HUES6 (cell line): ENCODE measurements at regions not wholly inside any gene's neighbourhood (a gene's known extent, or its start where the extent isn't known, plus 50 kb on each side); places are given as distances from the start of the nearest gene placed in this dataset.

Experiments used
- H3K27ac ChIP-seq: 2 replicates; pipeline ENCODE4 v1.7.0; 2013; ENCODE audit warnings: low read depth, mild to moderate bottlenecking, low read length, inconsistent platforms
- H3K27me3 ChIP-seq: 2 replicates; pipeline ENCODE4 v1.6.1; 2013; ENCODE audit warnings: low read length; ENCODE audit not compliant: control insufficient read depth, insufficient read depth
- H3K36me3 ChIP-seq: 2 replicates; pipeline ENCODE4 v1.6.1; 2013; ENCODE audit warnings: low read length; ENCODE audit not compliant: control insufficient read depth, insufficient read depth
- H3K4me1 ChIP-seq: 2 replicates; pipeline ENCODE4 v1.6.1; 2013; ENCODE audit warnings: low read length; ENCODE audit not compliant: control insufficient read depth, insufficient read depth
- H3K4me3 ChIP-seq: 2 replicates; pipeline ENCODE4 v1.5.1; 2013; ENCODE audit warnings: low read depth, low read length
- H3K9ac ChIP-seq: one replicate; pipeline ENCODE4 v1.6.1; 2013; ENCODE audit warnings: mild to moderate bottlenecking, low read length
- H3K9me3 ChIP-seq: 2 replicates; pipeline ENCODE4 v1.6.1; 2013; ENCODE audit warnings: low read depth, low read length; ENCODE audit not compliant: control insufficient read depth, insufficient read depth

GRCh38 chr13:104286566-104287290 is 1220.5 kb upstream of the SLC10A2 start:
- H3K4me3 ChIP-seq: no peak overlapping the region
- no peaks in the 10 kb centered on the region for H3K27me3 ChIP-seq
- no peaks in the 10 kb centered on the region for H3K9me3 ChIP-seq
- no peak overlapping the region for H3K27ac ChIP-seq
- H3K4me1 ChIP-seq: peaks cover 5% of the 10 kb centered on the region; the same call in 1 of the 2 replicates
- no peak overlapping the region for H3K9ac ChIP-seq
- no peaks in the 10 kb centered on the region for H3K36me3 ChIP-seq

GRCh38 chr13:104281910-104282309 is 1215.7 kb upstream of the SLC10A2 start:
- no peaks in the 10 kb centered on the region for H3K36me3 ChIP-seq
- no peaks in the 10 kb centered on the region for H3K9me3 ChIP-seq

GRCh38 chr13:104270731-104271130 is 1204.5 kb upstream of the SLC10A2 start:
- Histone ChIP-seq H3K36me3 (no peaks in the 10 kb centered on the region), H3K27me3 (no peaks in the 10 kb centered on the region), H3K27ac (no peak overlapping the region), H3K4me3 (no peak overlapping the region), H3K4me1 (no peaks in the 10 kb centered on the region), H3K9ac (no peak overlapping the region), H3K9me3 (no peaks in the 10 kb centered on the region)

More at GRCh38 chr13:104281910-104282309, 1215.7 kb upstream of the SLC10A2 start:
- H3K4me3 ChIP-seq: no peak overlapping the region
- H3K9ac ChIP-seq: no peak overlapping the region
- peaks cover 3% of the 10 kb centered on the region; the same call in 1 of the 2 replicates for H3K4me1 ChIP-seq
- H3K27ac ChIP-seq: no peak overlapping the region
- no peaks in the 10 kb centered on the region for H3K27me3 ChIP-seq

- no peaks in the 10 kb centered on the region for H3K36me3 ChIP-seq
- H3K9ac ChIP-seq: no peak overlapping the region
- H3K4me3 ChIP-seq: no peak overlapping the region
- H3K9me3 ChIP-seq: no peaks in the 10 kb centered on the region
- no peaks in the 10 kb centered on the region for H3K27me3 ChIP-seq
- H3K27ac ChIP-seq: no peak overlapping the region
- H3K4me1 ChIP-seq: no peaks in the 10 kb centered on the region
Observed at GRCh38 chr13:104267206-104267811, 1201.1 kb upstream of the SLC10A2 start.

- Histone ChIP-seq H3K9me3 (no peaks in the 10 kb centered on the region), H3K4me1 (peaks cover 11% of the 10 kb centered on the region; the same call in 1 of the 2 replicates), H3K36me3 (no peaks in the 10 kb centered on the region), H3K27me3 (no peaks in the 10 kb centered on the region), H3K9ac (no peak overlapping the region), H3K4me3 (no peak overlapping the region), H3K27ac (no peak overlapping the region)
Observed at GRCh38 chr13:104256701-104257100, 1190.5 kb upstream of the SLC10A2 start.

- 0 out of 2 replicates have a peak overlapping the region, but pooled peaks have one; percentile 33 for H3K27ac ChIP-seq
- no peaks in the 10 kb centered on the region for H3K27me3 ChIP-seq
- H3K9ac ChIP-seq: no peak overlapping the region
- no peak overlapping the region for H3K4me3 ChIP-seq
- no peaks in the 10 kb centered on the region for H3K36me3 ChIP-seq
- peaks cover 11% of the 10 kb centered on the region; the same call in 1 of the 2 replicates for H3K4me1 ChIP-seq
- no peaks in the 10 kb centered on the region for H3K9me3 ChIP-seq
Observed at GRCh38 chr13:104253063-104253680, 1187.0 kb upstream of the SLC10A2 start.

- Histone ChIP-seq H3K9ac (no peak overlapping the region), H3K9me3 (no peaks in the 10 kb centered on the region), H3K27ac (no peak overlapping the region), H3K4me3 (no peak overlapping the region), H3K27me3 (no peaks in the 10 kb centered on the region), H3K4me1 (peaks cover 11% of the 10 kb centered on the region; the same call in 1 of the 2 replicates), H3K36me3 (no peaks in the 10 kb centered on the region)
Observed at GRCh38 chr13:104251931-104252330, 1185.7 kb upstream of the SLC10A2 start.

GRCh38 chr13:104246955-104247354 is 1180.7 kb upstream of the SLC10A2 start:
- Histone ChIP-seq H3K36me3 (no peaks in the 10 kb centered on the region), H3K4me3 (no peak overlapping the region), H3K9ac (no peak overlapping the region), H3K9me3 (no peaks in the 10 kb centered on the region), H3K27me3 (no peaks in the 10 kb centered on the region), H3K4me1 (no peaks in the 10 kb centered on the region), H3K27ac (no peak overlapping the region)

GRCh38 chr13:104206450-104207044 is 1140.3 kb upstream of the SLC10A2 start:
- no peaks in the 10 kb centered on the region for H3K4me1 ChIP-seq
- H3K4me3 ChIP-seq: no peak overlapping the region
- H3K27ac ChIP-seq: no peak overlapping the region
- no peaks in the 10 kb centered on the region for H3K36me3 ChIP-seq
- H3K9me3 ChIP-seq: peaks cover 9% of the 10 kb centered on the region; the same call in 1 of the 2 replicates
- no peak overlapping the region for H3K9ac ChIP-seq
- no peaks in the 10 kb centered on the region for H3K27me3 ChIP-seq

- Histone ChIP-seq H3K36me3 (no peaks in the 10 kb centered on the region), H3K4me1 (no peaks in the 10 kb centered on the region), H3K9ac (no peak overlapping the region), H3K27ac (no peak overlapping the region), H3K27me3 (no peaks in the 10 kb centered on the region), H3K9me3 (peaks cover 4% of the 10 kb centered on the region; the same call in 1 of the 2 replicates), H3K4me3 (no peak overlapping the region)
Observed at GRCh38 chr13:104204177-104204576, 1138.0 kb upstream of the SLC10A2 start.

GRCh38 chr13:104198801-104199200 is 1132.6 kb upstream of the SLC10A2 start:
- Histone ChIP-seq H3K27me3 (no peaks in the 10 kb centered on the region), H3K27ac (no peak overlapping the region), H3K9ac (no peak overlapping the region), H3K9me3 (0 out of 2 replicates have a peak, but pooled peaks cover 5% of the 10 kb centered on the region), H3K4me3 (no peak overlapping the region), H3K4me1 (no peaks in the 10 kb centered on the region), H3K36me3 (no peaks in the 10 kb centered on the region)
